HG02759 (cell line): ENCODE measurements at regions not wholly inside any gene's neighbourhood (a gene's known extent, or its start where the extent isn't known, plus 50 kb on each side); places are given as distances from the start of the nearest gene placed in this dataset.
"Not testable (repeated sequence)": the region's sequence is repeated elsewhere in the genome, so short reads cannot be mapped to it uniquely, and the experiment has no call there.

Experiments
- ATAC-seq: cut with Tn5 transposase; IDR thresholded peaks from one replicate; pipeline ENCODE4 v1.9.1; 2021; ENCODE audit warnings: mild to moderate bottlenecking, moderate library complexity; ENCODE audit not compliant: unreplicated experiment

DNA sequence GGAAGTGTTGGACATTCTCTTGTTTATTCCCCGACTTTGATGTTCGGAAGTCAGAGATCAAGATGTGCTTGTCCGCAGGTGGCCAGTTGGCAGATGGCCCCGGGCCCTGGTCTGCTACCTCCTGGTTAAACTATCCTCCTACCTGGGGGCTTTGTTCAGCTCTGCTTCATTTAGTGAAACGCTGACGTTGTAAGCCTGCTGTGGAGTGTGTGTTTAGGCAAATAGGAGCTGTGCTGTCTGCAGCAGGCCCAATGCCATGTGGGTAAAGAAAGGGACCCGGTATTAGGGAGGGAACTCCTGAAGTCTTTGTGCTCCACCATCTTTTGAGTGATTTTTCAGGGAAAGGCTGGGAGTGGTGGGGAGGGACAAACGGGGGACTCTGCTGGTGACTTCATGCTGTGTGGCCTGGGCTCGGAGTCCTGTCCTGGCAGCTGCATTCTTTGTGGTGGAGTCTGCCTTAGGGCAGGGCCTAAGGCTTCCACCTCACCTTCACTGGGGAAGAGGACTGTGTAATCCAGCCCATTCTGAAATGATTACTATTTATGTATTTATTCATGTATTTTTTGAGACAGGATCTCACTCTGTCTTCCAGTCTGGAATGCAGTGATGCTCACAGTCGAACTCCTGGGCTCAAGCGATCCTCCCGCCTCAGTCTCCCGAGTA lies 171.1 kb upstream of the KLF6 start:
- no peak for ATAC-seq

DNA sequence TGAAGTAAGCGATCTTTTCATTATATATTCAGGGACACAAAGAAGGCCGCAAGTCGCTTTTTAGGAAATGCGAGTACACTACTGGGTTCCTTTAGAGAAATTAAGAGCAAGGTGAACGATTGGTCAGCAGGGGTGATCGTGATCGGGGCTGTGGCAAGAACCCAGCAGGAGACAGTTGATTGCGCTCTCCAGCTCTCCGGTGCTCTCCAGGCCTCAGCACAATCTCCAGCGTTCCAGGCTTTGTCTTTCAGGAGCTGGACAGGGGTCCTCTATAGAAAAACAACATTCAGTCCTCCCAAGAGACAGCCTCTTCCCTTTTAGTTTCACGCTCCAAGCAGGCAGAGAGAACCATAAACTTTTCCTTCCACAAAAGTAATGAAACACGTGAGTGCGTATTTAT lies 170.5 kb upstream of the KLF6 start:
- no peak for ATAC-seq

GRCh38 chr10:3954615-3955014 lies 169.6 kb upstream of the KLF6 start:
- no peak for ATAC-seq

DNA sequence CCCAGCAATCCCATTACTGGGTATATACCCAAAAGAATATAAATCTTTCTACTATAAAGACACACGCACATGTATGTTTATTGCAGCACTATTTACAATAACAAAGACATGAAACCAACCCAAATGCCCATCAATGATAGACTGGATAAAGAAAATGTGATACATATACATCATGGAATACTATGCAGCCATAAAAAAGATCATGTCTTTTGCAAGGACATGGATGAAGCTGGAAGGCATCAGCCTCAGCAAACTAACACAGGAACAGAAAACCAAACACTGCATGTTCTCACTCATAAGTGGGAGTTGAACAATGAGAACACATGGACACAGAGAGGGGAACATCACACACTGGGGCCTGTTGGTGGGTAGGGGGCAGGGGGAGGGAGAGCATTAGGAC lies 169.0 kb upstream of the KLF6 start:
- not testable (repeated sequence) for ATAC-seq

DNA sequence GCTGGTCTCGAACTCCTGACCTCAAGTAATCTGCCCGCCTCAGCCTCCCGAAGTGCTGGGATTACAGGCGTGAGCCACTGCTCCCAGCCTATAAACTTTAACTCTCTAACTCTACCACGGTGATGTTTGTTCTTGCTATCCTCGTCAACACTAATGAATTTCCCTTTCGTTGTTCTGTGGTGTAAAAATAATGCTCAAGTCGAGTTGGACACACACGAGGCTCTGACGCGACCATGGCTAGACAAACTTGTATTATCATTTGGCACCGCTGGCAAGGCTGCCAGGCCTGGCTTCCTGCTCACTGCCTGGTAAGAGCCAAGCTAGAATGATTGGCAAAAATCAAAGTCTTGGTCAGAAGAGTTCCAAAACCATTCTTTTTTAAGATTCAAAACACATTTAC lies 167.0 kb upstream of the KLF6 start:
- no peak for ATAC-seq

GRCh38 chr10:3950676-3951275 lies 165.8 kb upstream of the KLF6 start:
- no peak for ATAC-seq

- ATAC-seq: no peak
Measured at GRCh38 chr10:3949711-3950110, 164.7 kb upstream of the KLF6 start.

GRCh38 chr10:3948843-3949242 lies 163.8 kb upstream of the KLF6 start:
- ATAC-seq: no peak

GRCh38 chr10:3946234-3947229 lies 161.5 kb upstream of the KLF6 start:
- no peak for ATAC-seq

- ATAC-seq: no peak
Measured at GRCh38 chr10:3945026-3945425, 160.0 kb upstream of the KLF6 start.

DNA sequence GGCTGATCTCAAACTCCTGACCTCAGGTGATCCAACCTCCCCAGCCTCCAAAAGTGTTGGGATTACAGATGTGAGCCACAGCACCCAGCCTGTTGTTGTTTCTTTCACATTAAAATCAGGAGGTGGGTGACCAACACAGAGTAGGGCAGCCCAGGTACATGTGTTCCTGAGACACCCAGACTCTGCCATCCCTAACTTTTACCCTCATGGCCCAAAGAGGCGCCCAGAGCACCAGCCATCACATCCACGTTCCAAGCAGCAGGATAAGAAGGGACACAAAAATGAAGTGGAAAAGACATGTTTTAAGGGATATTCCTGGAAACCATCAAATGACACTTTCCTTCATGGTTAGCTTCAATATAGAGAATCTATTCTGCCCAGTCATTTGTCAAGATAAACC lies 159.6 kb upstream of the KLF6 start:
- no peak for ATAC-seq

GRCh38 chr10:3943695-3944257 lies 158.8 kb upstream of the KLF6 start:
- ATAC-seq: no peak

DNA sequence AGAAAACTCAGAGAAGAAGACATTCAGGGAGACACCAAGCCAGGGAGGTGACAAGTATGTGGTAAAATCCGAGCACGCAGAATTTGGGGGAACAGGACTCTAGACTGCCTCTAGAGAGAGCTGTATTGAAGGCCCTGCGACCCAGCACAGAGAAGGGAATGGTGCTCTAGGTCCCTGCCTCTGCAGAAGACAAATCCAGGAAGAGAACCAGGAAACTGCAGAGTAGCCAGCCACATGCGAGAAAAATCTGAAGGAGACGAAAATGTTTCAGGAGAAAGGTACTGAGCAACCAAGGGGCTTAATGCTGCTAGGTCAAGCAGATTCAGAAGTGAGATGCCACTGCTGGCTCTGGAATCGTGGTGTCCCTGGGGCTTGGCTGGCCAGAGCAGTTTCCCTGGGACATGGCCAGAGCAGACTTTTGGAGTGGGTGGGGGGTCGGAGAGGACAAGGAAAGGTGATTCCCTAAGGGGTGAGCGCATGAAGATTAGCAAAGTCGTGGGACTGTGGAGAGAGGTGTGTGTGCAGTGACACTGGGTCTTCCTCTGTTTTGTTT lies 158.0 kb upstream of the KLF6 start:
- no peak for ATAC-seq

GRCh38 chr10:3941676-3942075 lies 156.7 kb upstream of the KLF6 start:
- ATAC-seq: no peak

DNA sequence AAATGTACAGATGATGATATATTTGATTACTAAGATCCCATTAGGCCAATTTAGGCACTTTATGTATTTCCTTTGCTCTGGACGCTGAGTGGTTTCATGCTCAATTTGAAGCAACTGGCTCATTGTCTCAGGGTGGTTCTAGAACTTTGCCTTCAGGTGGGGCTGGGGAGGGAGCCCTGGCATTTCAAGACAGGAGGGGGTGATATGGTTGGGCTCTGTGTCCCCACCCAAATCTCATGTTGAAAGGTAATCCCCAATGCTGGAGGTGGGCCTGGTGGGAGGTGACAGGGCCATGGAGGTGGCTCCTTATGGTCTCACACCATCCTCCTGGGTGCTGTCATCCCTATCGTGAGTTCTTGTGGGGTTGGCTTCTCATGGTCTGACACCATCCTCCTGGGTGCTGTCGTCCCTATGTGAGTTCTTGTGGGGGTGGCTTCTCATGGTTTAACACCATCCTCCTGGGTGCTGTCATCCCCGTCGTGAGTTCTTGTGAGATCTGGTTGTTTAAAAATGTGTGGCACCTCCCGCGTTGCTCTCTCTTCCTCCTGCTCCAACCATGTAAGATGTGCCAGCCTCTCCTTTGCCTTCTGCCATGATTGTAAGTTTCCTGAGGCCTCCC lies 151.5 kb upstream of the KLF6 start:
- ATAC-seq: no peak

DNA sequence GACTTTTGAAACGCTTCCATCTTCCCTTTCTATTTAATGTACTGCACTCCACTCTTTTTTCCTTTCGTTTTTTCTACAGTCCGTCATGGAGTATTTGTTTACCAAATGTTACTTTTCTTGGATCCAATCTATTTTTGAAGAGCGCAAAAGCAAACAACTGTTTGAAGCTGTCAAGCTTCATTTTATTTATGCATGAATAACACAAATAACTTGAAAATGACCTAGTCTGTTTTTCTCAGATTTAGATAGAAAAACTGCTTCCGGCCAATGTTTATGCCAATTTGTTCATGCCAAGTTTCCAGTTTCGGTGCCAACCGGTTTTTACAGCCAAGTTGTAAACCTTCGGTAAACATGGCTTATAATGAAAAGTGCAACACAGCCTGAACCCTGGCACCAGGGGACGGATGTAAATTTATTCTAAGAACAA lies 150.9 kb upstream of the KLF6 start:
- ATAC-seq: no peak

DNA sequence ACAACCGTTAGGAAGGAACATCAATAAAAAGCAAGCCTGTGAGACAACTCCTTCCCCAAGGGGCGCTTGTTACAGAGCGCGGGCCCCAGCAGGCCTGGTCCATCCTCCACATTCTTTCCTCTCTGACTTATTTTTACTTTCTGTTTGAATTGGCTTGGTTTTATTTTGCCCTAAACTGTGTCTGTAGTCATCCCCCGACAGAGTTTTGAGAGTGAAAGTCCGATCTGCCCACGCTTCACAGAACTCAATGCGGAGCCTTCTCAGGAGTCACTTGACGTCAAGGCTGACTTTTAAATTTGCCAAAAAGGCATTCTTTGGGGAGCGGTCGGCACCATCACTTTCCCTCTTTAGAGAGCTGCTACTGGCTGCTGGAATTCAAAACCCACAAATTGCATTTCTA lies 150.1 kb upstream of the KLF6 start:
- ATAC-seq: peak; percentile 99

GRCh38 chr10:3933733-3934132 lies 148.7 kb upstream of the KLF6 start:
- no peak for ATAC-seq

DNA sequence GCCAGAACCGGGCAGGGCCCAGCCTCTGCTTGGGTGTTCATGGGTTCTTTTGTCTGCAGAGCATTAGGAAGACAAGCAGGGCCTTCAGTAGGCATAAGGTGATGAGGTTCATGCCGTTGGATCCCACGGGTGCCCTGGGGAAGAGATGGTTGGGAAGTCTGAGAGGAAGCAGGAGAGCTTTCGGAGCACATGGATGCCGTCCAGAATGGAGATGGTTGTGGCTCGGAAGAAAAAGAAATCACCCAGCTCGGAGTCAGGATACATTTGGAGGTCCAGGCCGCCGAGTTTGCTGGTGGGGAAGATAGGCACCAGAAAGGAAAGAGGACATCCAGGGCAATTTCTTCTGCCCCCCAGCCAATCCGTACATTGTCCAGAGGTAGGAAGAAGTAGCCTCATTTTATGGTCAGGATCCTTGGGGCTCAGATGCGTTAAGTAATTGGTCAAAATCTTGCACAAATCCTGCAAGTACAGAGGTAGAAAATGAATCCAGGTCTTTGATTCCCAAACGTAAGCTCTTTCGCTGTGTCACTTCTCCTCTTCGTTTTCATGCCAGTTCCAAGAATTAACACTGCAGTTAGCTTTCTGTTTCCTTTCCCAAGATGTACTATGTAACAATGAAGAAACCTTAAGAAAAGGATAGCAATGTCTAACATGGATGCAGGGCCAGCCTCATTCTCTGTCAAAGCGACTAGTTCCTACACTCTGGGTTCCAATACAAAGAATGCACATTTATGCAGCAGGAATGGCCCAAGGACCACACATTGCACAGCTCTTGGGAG lies 147.8 kb upstream of the KLF6 start:
- no peak for ATAC-seq

GRCh38 chr10:3931901-3932300 lies 146.9 kb upstream of the KLF6 start:
- ATAC-seq: no peak
